Neutrophil (primary cell): ENCODE measurements at regions not wholly inside any gene's neighbourhood (a gene's known extent, or its start where the extent isn't known, plus 50 kb on each side); places are given as distances from the start of the nearest gene placed in this dataset.
"Not testable (repeated sequence)": the region's sequence is repeated elsewhere in the genome, so short reads cannot be mapped to it uniquely, and the experiment has no call there.

Source experiments
- H3K27ac ChIP-seq: fragments of 200-600 bp; sonication (generic); 2 replicates; pipeline ENCODE4 v1.5.1; 2016; ENCODE audit warnings: mild to moderate bottlenecking, moderate library complexity
- H3K27me3 ChIP-seq: fragments of 200-600 bp; sonication (generic); 2 replicates; pipeline ENCODE4 v1.6.0; 2016; ENCODE audit warnings: mild to moderate bottlenecking
- H3K36me3 ChIP-seq: fragments of 200-600 bp; sonication (generic); 2 replicates; pipeline ENCODE4 v1.5.1; 2017
- H3K4me1 ChIP-seq, 2 experiments: fragments of 200-600 bp in 1 of 2; sonication (generic) in 1 of 2; 1 replicate in 1 of 2; 2 replicates in 1 of 2; pipeline versions ENCODE4 v1.5.1 to v1.6.1; 2013 to 2016; ENCODE audit warnings: low read depth in 1 of 2, low read length in 1 of 2, mild to moderate bottlenecking in 1 of 2, moderate library complexity in 1 of 2; ENCODE audit not compliant: control insufficient read depth in 1 of 2, insufficient read depth in 1 of 2
- H3K4me3 ChIP-seq, 2 experiments: fragments of 200-600 bp in 1 of 2; sonication (generic) in 1 of 2; 1 replicate in 1 of 2; 2 replicates in 1 of 2; pipeline ENCODE4 v1.5.1; 2013 to 2016; ENCODE audit warnings: low read depth in 1 of 2, low read length in 1 of 2, mild to moderate bottlenecking in 1 of 2, moderate library complexity in 1 of 2
- H3K9me3 ChIP-seq: fragments of 200-600 bp; sonication (generic); 2 replicates; pipeline ENCODE4 v1.5.1; 2016

DNA sequence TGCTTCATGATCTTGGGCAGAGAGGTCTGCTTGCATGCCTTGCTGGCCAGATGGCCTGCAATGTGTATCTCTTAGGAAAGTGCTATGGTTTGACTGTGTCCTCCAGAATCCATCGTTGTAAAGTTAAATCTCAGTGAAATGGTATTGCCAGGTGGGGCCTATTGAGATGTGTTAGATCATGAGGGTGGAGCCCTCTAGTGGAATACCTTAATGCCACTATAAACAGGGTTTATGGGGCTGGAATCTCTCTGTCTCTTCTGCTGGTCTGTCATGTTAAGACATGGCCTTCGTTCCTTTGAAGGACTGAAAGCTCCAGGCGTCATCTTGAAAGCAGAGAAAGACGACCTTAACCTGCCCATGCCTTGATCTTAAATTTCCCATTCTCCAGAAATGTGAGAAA lies 411.1 kb downstream of the RPIA start:
- H3K27me3 ChIP-seq, H3K4me3 ChIP-seq, H3K9me3 ChIP-seq, H3K36me3 ChIP-seq, H3K27ac ChIP-seq, H3K4me1 ChIP-seq: not testable (repeated sequence)

DNA sequence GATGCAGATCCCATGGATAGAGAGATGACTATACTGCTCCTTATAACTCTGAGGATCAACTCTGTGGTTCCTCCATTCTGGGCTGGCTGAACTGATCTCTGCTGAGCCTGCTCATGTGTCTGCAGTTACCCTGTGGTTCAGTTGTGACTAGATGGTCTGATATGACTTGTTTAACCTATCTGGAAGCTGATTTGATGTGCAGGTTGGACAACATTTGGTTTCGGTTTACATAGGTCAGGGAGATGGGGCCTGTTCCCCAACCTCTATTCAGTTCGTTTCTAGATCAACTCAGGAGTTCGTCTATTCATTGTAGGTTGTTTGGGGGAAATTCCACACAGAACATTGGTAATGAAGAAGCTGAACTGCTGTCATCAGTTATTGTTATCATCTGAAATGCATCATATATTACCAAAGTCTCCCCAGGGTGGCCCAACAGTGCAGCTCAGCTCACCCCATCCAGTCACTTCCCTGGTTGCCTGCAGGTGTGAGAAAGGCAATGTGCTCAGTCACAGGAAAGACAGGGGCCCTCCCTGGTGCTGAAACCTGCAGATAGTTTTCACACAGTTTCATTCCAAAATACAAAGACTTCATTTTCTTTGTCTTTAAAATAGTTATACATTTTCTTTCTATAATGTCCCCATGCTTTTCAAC lies 415.0 kb downstream of the RPIA start:
- H3K36me3 ChIP-seq, H3K27ac ChIP-seq, H3K4me3 ChIP-seq: not testable (repeated sequence)

DNA sequence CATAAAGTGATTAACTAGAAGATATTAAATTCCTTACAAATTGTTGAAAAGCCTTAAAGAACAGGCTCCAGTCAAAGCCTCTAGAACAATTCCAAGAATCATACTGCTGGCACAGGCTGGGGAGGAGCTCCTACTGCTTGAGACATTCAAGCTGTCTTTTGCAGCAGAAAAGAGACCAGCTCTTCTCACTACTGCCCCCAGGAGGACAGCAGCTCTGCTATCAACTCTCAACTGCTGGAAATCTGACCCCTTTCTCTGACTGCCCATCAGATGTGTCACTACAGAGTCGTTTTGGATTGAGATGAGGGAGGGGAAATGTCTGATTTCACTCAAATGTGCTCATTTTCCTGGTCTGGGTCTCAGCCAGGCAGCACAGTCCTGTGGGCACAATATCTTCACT lies 421.0 kb downstream of the RPIA start:
- not testable (repeated sequence) for H3K4me3 ChIP-seq, H3K36me3 ChIP-seq, H3K9me3 ChIP-seq

More for the DNA sequence above, 415.0 kb downstream of the RPIA start:
- H3K4me1 ChIP-seq, H3K27me3 ChIP-seq, H3K9me3 ChIP-seq: not testable (repeated sequence)

DNA sequence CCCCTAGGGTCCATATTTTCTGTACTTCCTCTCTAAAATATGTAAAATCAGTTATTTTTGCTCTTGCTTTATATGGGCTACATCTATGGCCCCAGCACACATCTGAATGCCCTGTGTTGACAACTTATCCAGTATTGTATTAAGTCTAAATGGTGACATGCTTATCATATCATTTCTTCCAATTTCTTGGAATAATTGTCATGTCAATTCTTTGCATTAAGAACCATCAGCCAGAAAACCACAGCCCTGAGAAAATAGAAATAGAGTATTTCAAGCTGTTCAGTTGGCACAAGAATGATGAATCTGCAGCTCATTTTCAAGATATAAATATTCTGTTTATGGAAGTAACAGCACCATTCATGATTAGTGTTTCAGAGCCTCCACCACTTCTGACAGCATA lies 421.8 kb downstream of the RPIA start:
- not testable (repeated sequence) for H3K9me3 ChIP-seq, H3K27ac ChIP-seq, H3K27me3 ChIP-seq, H3K36me3 ChIP-seq, H3K4me1 ChIP-seq, H3K4me3 ChIP-seq

More for the DNA sequence above, 421.0 kb downstream of the RPIA start:
- not testable (repeated sequence) for H3K27ac ChIP-seq, H3K4me1 ChIP-seq, H3K27me3 ChIP-seq

DNA sequence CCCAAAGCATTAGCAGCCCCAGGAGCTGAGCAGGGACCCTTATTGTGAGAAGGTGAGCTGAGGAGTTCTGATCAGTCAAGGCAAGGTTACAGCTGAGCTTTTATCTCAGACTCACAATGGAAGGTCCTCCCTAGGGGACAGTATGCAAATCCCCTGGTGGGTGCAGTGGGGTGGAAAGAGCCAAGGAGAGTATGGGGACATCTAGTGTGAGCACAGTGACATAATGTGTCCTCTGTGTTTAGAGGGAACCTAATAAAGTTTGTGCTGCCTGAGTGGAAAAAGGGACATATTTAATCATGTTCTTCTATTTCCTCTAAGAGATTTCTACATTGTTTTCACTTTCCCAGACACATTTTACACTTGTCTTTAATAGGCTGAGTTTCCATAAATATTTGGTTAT lies 438.0 kb downstream of the RPIA start:
- H3K27ac ChIP-seq, H3K4me1 ChIP-seq, H3K27me3 ChIP-seq, H3K4me3 ChIP-seq, H3K36me3 ChIP-seq, H3K9me3 ChIP-seq: not testable (repeated sequence)

DNA sequence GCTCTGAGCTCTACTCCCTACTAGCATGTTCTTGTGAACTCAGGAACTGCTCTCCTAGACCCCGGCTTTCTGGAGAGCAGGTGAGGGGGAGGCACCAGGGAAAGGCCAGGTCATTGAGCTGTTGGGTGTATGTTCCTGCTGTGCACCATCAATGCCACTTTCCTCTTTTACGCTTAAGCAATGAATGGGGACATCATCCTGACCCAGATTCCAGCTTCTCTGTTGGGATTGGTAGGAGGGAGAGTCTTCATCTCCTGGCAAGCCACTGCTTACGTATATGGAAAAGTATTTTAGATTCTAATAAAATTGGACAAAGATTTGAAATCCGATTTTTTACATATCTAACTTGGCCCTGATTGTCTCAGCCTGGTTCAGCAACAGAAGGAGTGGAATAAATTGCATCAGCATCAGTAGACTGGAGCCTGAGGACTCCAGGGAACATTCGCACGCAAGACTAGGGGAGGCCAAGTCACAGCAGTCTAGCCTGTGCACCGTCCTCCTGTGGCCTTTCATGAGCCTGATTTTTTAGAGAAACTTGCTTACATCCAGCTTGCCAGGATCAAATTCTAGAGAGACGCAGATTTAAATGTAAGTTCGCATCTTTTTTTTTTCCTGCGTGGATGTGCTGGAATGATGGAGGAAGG lies 439.3 kb downstream of the RPIA start:
- H3K27me3 ChIP-seq, H3K36me3 ChIP-seq, H3K27ac ChIP-seq: not testable (repeated sequence)

DNA sequence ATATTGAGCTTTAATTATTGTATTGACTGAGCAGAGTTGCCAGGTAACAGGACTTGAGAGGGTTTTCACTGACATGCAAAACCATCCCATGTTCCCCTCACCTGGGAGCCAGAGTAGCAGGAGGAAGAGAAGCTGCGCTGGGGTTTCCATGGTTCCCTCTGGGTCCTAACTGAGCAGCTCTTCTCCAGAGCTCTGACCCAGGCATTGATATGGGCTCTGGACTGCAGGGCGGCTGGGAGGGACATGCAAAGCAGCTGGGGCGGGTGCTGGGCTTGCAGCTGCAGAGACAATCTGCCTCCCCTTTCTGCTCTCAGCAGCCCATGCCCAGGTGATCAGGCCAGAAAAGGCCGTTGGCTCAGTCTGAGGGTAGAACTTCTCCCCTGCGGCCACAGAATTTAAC lies 451.5 kb downstream of the RPIA start:
- not testable (repeated sequence) for H3K4me3 ChIP-seq, H3K36me3 ChIP-seq, H3K4me1 ChIP-seq, H3K9me3 ChIP-seq, H3K27me3 ChIP-seq, H3K27ac ChIP-seq

More for the DNA sequence above, 439.3 kb downstream of the RPIA start:
- H3K4me1 ChIP-seq, H3K4me3 ChIP-seq, H3K9me3 ChIP-seq: not testable (repeated sequence)

DNA sequence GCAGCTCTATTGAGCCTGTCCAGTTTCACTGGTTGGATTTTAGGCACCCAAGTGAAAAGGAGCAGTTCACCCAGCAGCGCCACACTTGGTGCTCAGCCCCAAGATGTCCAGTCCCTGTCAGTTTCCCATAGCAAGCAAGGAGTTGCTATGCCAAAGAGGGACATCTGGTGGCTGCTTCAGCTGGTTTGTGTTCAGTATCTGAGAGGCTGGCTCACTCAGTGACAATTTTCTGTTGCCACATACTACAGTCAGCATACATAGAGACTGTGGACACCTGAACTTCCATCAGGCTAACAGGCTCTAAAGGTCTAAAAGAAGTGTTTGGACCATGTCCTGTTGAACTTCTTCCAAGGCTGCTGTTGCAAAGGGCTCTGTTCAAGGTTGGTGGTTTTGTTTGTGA lies 453.9 kb downstream of the RPIA start:
- not testable (repeated sequence) for H3K9me3 ChIP-seq, H3K27ac ChIP-seq, H3K4me1 ChIP-seq, H3K36me3 ChIP-seq, H3K27me3 ChIP-seq, H3K4me3 ChIP-seq

DNA sequence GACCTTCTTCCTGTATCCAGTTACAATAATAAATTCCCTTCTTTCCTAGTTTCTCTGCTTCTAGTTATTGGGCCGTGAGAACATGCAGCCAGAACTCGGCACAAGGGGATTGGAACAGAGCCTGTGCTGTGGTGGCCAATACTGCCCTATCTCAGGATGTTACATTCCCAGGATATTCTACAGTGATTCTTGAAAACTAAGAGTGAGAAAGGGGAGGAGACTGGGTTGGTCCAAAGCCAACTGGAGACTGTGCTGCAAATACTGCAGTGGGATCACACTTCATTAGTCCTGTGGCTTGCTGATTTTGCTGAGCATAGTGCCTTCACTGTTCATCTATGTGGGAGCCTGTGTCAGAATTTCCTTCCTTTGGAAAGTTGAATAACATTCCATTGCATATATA lies 456.8 kb downstream of the RPIA start:
- not testable (repeated sequence) for H3K36me3 ChIP-seq

DNA sequence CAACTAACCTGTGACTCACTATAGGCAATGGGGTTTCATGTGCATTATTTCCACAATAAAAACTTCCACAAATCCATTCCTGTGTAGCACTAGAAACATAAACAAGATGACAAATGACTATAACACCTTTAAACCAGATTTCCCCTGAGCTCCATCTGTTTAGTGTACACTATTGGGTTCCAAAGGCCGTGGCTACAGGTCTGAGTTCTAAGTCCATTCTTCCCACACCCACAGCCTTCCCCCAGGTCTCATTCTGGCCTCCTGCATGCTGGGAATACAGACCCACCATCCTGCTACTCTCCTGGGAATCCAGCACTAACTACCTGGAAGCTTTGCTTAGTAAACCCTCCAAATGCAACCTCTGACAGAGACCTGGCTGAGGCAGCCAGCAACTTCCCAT lies 460.2 kb downstream of the RPIA start:
- H3K27ac ChIP-seq, H3K36me3 ChIP-seq, H3K27me3 ChIP-seq, H3K9me3 ChIP-seq, H3K4me1 ChIP-seq, H3K4me3 ChIP-seq: not testable (repeated sequence)

More for the DNA sequence above, 456.8 kb downstream of the RPIA start:
- not testable (repeated sequence) for H3K9me3 ChIP-seq, H3K27ac ChIP-seq, H3K4me1 ChIP-seq, H3K4me3 ChIP-seq, H3K27me3 ChIP-seq

DNA sequence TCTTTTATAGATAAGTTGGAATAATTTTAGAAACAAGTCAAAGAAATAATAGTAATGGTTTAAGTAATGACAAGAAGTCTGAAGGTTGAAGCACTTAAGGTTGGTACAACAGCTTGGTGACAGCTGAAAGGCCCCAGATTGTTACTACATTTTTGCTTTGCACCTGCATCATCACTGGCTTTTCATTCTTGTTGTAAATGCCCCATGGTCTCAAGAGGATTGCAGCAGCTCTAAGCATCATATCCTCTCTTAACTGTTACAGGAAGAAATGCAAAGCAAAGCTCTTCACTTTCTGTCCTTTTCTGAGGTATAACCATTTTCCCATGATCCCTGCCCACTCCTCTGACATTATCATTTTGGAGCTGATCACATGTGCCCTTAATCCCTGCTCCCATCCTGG lies 461.0 kb downstream of the RPIA start:
- not testable (repeated sequence) for H3K9me3 ChIP-seq, H3K27ac ChIP-seq, H3K27me3 ChIP-seq, H3K4me1 ChIP-seq, H3K4me3 ChIP-seq, H3K36me3 ChIP-seq

DNA sequence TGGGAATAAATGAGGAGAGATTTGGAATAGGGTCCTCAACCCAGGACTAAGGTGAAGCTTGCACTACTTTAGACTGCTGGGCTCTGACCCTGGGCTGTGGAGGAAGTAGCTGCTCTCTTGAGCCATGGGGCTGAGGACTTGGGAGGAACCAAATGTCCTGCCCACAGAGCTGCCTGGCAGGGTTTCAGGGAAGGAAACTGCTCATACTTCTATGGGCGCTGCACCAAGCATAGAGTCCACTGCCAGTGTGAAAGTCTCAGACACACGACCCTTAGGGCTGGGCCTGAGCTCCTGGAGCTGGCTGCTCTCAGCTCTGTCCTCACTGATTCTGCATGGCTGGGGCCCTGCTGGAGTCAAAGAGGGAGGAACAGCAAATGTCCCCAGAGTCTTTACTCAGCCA lies 461.7 kb downstream of the RPIA start:
- not testable (repeated sequence) for H3K9me3 ChIP-seq, H3K4me3 ChIP-seq, H3K36me3 ChIP-seq, H3K4me1 ChIP-seq, H3K27ac ChIP-seq, H3K27me3 ChIP-seq

DNA sequence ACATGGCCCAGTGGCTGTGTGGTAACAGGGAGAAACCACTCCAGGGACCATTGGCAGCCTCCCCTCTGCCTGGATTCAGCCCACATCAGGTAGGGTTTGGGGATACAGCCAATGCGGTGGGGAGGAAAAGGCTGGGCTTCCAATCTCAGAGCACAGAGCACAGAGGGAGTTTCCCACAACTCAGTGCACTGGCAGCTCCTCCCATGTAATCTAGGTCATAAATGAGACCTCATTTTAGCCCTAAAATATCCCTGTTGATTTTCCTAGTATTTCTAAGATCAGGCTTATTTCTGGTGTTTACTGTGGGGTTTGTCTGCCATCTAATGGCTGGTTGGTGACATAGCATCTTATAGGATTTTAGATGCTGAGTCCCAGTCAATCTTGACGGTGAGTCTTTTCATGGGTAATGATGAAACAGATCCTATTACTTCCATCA lies 462.8 kb downstream of the RPIA start:
- H3K9me3 ChIP-seq, H3K36me3 ChIP-seq, H3K4me3 ChIP-seq, H3K27ac ChIP-seq, H3K27me3 ChIP-seq, H3K4me1 ChIP-seq: not testable (repeated sequence)

DNA sequence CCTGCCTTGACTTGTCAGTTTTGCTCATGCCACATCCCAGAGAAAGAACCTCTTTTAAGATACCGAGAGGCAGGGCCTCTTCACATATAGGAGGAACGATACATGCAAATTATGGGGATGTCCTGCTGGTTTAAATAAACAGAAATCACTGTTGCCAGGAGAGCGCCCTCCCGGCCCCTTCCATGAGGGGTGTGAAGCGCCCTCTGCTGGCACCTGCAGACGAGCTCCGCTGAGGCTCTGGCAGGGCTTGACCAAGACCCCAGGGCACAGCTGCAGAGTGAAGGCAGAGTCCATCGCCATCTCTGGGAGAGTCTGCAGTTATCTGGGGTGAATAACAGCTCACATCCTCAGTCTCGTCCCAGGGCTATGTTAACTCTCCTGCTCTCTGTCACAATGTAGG lies 468.8 kb downstream of the RPIA start:
- not testable (repeated sequence) for H3K27me3 ChIP-seq, H3K27ac ChIP-seq, H3K4me1 ChIP-seq, H3K9me3 ChIP-seq, H3K36me3 ChIP-seq, H3K4me3 ChIP-seq
